Left cardiac atrium (tissue), 4 donors: ENCODE measurements at regions not wholly inside any gene's neighbourhood (a gene's known extent, or its start where the extent isn't known, plus 50 kb on each side); places are given as distances from the start of the nearest gene placed in this dataset.
"Not testable (repeated sequence)": the region's sequence is repeated elsewhere in the genome, so short reads cannot be mapped to it uniquely, and the experiment has no call there.

Source experiments
- ATAC-seq, 2 donors: fragments of 200-7000 bp; cut with Tn5 transposase; one replicate each; pipeline ENCODE4 v1.9.1; 2020; ENCODE audit warnings: mild to moderate bottlenecking in 2 of 2, moderate library complexity in 2 of 2
- DNase-seq: peaks from one replicate; pipeline ENCODE4 v3.0.0-alpha.2; 2020
- intact Hi-C, 2 donors: fragments of 100-400 bp; cut with DNase I; formaldehyde crosslinking; loops; one replicate each; pipeline versions ENCODE4 v1.14.1 to v1.15.1; 2022 to 2023
- donor health status: DM: no; HTN: yes; CAD: no.
- donor health status: DM: no; HTN: yes; CAD: no; lungs with severe emphysema.
- donor health status: DM: yes; HTN: yes; CAD: no.
- donor health status: Dilated cardiomyopathy.

- intact Hi-C loops, result no loop called here
These were observed 200.0 kb downstream of the MATN1 start for GRCh38 chr1:30523055-30524020.

GRCh38 chr1:30522031-30523004 lies 201.1 kb downstream of the MATN1 start:
- intact Hi-C loops, result no loop called here
- ATAC-seq, result peak; percentile 80
- peak; percentile 90 for DNase-seq

More at GRCh38 chr1:30523055-30524020, 200.0 kb downstream of the MATN1 start:
- DNase-seq (no peak), ATAC-seq (peak in 1 of 2 donors; percentile 48)

- DNase-seq, result no peak
- intact Hi-C loops, result no loop called here
- ATAC-seq, result no peak
These were observed 202.0 kb downstream of the MATN1 start for GRCh38 chr1:30521261-30521865.

DNA sequence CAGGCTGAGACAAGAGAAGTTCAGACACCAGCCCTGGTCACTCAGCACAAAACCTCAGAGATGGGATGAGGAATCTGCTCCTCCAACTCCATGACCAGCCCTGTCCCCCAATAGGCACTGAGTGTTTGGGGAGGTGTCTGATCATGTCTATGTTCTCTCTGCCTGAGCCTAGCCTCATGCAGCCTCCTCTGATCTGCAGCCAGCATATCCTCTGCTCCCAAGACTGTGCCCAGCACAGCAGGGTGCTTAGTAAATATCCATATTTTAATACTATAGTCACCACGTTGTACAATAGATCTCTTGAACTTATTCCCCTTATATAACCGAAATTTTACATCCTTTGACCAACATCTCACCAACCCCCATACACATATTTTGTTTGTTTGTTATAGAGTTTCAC lies 202.9 kb downstream of the MATN1 start:
- intact Hi-C loops, result no loop called here
- DNase-seq (no peak), ATAC-seq (no peak)

- intact Hi-C loops, result no loop called here
- ATAC-seq (no peak), DNase-seq (no peak)
These were observed 204.1 kb downstream of the MATN1 start for GRCh38 chr1:30519201-30519763.

DNA sequence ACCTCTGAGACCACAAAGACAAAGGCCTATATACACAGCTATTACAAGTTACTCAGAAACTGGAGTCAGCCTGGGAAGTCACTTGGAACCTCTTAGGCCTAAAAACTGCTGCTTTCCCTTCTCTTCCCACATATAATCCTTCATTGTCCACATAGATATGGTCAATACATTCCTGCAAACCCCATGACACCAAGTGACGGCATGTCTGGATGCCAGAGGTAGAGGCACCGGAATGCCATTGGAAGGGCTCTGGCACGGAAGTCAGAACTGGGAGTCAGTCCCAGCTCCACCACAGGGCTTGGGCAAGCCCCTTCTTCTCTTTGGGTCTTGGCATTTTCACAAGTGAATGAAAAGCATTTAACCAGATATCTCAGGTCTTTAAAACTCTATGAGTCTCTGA lies 204.7 kb downstream of the MATN1 start:
- ATAC-seq (no peak), DNase-seq (no peak)
- intact Hi-C loops, result no loop called here

- no peak for DNase-seq
- intact Hi-C loops, result no loop called here
These were observed 205.2 kb downstream of the MATN1 start for GRCh38 chr1:30518186-30518585.

DNA sequence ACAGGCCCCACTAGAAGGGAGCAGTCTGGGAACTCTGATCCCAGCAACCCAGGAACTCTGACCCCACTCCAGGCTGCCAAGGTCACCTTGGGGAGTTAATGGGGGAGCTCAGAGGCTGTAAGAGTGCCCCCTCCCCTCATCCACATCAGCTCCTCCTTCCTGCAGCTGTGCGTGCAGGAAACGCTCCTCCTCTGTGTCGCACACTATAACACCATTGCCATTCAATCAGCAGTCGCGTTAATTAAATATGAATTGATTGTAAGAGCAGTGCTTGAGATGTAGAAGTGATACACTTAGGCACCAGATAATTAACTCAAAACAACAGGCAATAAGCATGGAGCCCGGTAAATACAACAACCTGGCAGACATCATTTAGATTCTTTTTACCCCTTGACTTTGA lies 205.7 kb downstream of the MATN1 start:
- intact Hi-C loops, DNase-seq, ATAC-seq: not testable (repeated sequence)

More at GRCh38 chr1:30518186-30518585, 205.2 kb downstream of the MATN1 start:
- ATAC-seq, result no peak

- ATAC-seq, intact Hi-C loops, DNase-seq: not testable (repeated sequence)
These were observed 206.1 kb downstream of the MATN1 start for GRCh38 chr1:30517241-30517640.

DNA sequence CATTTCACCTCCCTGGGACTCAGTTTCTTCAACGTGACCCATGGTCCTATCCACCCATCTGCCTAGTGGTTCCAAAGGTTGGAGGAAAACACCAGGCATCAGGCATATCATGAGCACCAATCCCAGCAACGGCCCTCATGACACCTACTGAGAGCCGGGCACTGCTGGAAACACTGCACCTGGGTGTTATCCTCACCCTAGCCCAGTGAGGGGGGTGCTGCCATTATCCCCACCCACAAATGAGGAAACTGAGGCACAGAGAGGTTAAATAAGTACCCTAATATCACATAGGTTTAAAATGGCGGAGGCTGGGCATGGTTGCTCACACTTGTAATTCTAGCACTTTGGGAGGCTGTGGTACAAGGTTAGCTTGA lies 206.9 kb downstream of the MATN1 start:
- ATAC-seq, result no peak
- intact Hi-C loops, result no loop called here
- no peak for DNase-seq

GRCh38 chr1:30515755-30516484 lies 207.5 kb downstream of the MATN1 start:
- DNase-seq (no peak), ATAC-seq (no peak)
- intact Hi-C loops, result no loop called here

- no peak for DNase-seq
- intact Hi-C loops, result no loop called here
- ATAC-seq, result no peak
These were observed 208.4 kb downstream of the MATN1 start for GRCh38 chr1:30514945-30515344.

DNA sequence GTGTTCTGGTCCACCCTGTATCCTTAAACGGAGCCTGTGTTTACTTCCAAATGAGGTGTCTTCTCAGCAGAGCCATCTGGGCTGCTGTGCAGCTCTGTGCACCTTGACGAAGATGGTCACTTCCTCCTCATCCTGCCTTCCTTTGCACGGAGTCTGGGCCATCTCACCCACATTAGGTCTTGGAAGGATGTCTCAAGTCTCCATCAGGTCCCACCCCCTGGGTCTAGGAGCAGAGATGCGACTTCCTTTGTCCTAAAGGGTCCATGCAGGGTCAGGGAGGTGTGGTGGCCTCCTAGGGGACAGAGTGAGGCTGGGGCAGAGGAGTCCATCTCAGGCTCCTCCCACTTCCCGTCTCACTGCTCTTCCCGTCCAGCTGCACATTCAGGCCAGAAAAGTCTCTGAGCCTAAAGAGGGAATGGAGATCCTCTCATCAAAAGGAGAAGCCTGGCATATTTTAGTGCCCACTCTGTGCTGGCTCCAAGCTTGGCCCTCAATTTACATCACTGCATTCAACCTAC lies 209.2 kb downstream of the MATN1 start:
- DNase-seq, result no peak
- no peak for ATAC-seq
- intact Hi-C loops, result no loop called here

GRCh38 chr1:30513396-30514136 lies 209.8 kb downstream of the MATN1 start:
- ATAC-seq, result no peak
- intact Hi-C loops, result no loop called here
- no peak for DNase-seq

DNA sequence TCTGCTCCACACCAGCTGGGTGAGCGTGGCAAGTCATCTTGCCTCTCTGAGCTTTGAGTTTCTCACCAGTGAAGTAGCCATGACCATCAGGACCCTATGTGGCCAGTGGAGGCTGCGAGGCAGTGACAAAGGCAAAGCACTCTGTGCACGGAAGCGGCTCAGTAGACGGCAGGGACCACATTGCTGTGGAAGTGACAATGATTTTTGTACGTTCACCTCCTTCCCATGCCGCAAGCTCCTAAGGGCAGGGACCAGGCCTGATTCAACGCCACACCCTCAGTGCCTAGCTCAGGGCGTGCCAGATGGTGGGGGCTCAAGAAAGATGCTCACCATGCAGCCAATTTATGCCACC lies 210.5 kb downstream of the MATN1 start:
- DNase-seq (no peak), ATAC-seq (no peak)
- intact Hi-C loops, result no loop called here

DNA sequence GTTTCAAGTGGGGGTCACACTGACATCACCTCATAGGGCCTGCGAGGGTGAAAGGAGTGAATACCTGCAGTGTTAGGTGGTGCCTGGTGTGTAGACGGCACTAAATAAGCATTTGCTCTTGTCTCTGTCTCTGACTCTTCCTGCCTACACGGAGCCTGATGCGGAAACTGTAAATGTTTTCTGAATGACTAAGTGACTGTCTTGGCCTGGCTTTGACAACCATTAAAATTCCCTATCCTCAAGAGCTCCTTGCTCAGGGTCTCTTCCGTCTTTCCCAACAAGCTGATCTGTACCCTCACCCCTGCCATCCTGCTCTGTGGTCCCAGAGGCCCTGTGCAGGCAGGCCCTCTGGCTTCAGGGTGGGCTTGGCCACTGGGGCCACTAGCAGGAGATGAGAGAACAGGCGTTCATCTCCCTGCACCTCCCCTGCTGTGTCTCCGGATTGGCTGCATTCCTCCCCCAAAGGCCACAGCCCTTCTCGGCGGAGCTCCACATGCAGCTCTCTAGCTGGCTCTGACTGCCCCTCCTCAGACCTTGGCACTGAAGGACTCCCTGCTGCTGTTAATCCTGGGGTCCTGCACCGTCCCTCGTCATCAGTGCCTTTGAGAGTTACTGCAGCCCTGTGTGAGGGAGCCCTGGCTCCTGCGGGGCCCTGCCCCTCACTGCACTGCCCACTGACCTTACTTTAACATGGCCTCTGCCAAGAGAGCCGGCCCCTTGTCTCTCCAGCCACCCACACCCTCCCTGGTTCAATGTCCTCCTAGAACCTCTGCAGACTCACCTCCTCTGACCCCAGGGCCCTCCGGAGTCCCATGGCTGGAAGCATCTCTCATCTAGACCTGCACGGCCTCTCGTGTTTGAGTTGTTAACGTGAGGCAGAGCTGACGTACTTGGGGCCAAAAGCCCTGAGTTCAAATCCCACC lies 211.1 kb downstream of the MATN1 start:
- ATAC-seq (no peak), DNase-seq (no peak)
- intact Hi-C loops, result no loop called here

- intact Hi-C loops, result no loop called here
- DNase-seq, result no peak
- ATAC-seq, result no peak
These were observed 211.8 kb downstream of the MATN1 start for GRCh38 chr1:30511563-30511962.
